ENCODE measurements at regions not wholly inside any gene's neighbourhood (a gene's known extent, or its start where the extent isn't known, plus 50 kb on each side); places are given as distances from the start of the nearest gene placed in this dataset.

DNA sequence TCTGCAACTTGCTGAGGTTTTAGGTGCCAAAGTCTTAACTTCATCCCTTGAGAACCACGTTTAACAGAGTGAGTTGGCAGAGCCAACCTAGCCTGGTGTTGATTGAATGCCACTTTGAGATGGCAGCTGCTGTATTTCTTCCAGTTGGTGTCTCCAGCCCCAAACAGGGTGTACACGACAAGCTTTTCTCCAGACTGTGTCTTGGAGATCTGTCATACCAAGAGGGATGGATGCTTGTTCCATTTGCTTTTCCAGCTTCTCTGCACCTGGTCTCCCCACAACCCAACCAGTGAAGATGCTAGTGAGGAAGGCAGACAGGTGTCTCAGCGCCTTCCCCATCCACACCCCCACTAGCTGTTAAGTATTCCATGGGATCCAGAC, 141.1 kb upstream of the HS3ST2 start:
- Histone ChIP-seq H3K36me3 (ENCODE audit: control insufficient read depth, insufficient read depth, low read length) (no peaks in the 10 kb centered on the region), H3K4me3 (ENCODE audit: low read depth, low read length) (no peak overlapping the region), H3K27me3 (ENCODE audit: control insufficient read depth, insufficient read depth, low read length) (no peaks in the 10 kb centered on the region)

DNA sequence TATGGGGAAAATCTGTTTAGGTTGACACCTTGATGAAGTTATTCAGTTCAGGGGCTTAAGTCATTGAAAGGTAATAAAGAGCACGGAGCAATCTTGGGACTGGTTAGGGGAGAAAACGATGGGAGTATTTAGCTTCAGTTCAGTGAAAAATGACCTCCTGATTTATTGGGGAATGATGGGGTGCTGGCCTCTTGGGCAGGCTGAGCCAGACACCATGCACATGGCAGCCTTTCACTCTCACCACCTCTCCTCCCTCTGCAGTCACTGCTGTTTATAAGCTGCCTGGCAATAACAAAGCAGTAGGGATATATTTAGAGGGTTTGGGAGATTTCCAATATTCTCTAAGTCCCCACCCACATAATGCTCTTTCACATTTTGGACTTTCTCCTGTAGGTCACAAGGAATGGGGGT, 140.5 kb upstream of the HS3ST2 start:
- Histone ChIP-seq H3K36me3 (ENCODE audit: control insufficient read depth, insufficient read depth, low read length) (no peaks in the 10 kb centered on the region), H3K9ac (ENCODE audit: low read depth, low read length) (no peak overlapping the region), H3K27me3 (ENCODE audit: control insufficient read depth, insufficient read depth, low read length) (no peaks in the 10 kb centered on the region), H3K4me1 (ENCODE audit: control insufficient read depth, insufficient read depth, low read length) (peaks cover 7% of the 10 kb centered on the region), H3K9me3 (ENCODE audit: control insufficient read depth, insufficient read depth, low read length) (no peaks in the 10 kb centered on the region), H3K4me3 (ENCODE audit: low read depth, low read length) (no peak overlapping the region)

More for the DNA sequence above, 141.1 kb upstream of the HS3ST2 start:
- Histone ChIP-seq H3K9me3 (ENCODE audit: control insufficient read depth, insufficient read depth, low read length) (no peaks in the 10 kb centered on the region), H3K9ac (ENCODE audit: low read depth, low read length) (no peak overlapping the region), H3K4me1 (ENCODE audit: control insufficient read depth, insufficient read depth, low read length) (peaks cover 7% of the 10 kb centered on the region)

DNA sequence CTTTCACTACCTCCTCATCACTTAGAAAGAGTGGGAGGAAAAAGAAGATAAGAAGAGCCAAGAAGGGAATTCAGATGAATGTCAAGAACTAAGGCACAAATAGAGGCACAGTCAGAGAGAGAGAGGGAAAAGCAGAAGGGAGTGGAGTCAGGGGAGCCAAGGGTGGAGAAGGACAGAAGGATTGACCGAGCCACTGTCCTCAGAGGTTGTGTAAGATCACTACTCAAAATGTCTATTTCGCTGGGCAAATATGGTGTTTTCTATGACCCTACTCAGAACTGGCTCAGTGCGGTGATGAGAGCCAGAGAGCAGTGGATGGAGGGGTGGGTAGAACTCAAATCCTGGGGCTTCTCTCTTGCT, 139.2 kb upstream of the HS3ST2 start:
- Histone ChIP-seq H3K27me3 (ENCODE audit: control insufficient read depth, insufficient read depth, low read length) (no peaks in the 10 kb centered on the region), H3K9me3 (ENCODE audit: control insufficient read depth, insufficient read depth, low read length) (no peaks in the 10 kb centered on the region), H3K4me3 (ENCODE audit: low read depth, low read length) (no peak overlapping the region)

DNA sequence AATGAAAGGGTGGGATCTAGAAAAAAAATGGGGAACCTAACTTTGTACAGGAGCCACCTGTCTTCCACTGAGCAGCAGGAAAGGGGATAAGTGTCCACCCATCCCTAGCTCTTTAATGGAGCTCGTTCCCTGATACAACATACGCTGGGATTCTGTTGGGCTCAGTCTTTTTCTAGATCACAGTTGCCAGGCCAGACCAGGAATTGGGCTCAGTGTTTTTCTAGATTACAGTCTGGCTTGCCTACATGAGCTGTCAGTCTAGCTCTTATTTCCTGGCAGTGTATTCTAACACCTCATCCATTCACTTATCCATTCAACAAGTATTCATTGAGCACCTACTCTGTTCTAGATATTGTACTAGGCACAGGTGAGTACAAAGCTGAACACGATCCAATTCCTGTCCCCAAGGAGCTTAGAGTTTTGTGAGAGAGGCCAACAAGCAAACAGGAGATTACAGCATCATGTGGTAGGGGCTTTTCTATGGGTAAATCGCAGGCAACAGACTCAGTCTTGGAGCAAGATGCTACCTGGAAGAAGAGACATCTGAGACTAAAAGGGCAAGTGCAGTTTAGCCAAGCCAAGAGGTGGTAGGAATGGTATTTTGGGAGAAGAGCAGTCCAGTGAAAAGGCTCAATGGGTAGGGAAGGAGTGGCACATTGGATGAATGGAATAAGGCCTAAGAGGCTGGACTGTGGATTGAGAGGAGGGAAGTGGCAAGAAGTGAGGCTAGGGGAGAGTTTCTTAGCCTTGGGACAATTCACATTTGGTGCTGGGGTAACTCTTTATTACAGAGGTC, 138.0 kb upstream of the HS3ST2 start:
- Histone ChIP-seq H3K4me3 (ENCODE audit: low read depth, low read length) (no peak overlapping the region), H3K4me1 (ENCODE audit: control insufficient read depth, insufficient read depth, low read length) (peaks cover 8% of the 10 kb centered on the region), H3K27me3 (ENCODE audit: control insufficient read depth, insufficient read depth, low read length) (no peaks in the 10 kb centered on the region), H3K9me3 (ENCODE audit: control insufficient read depth, insufficient read depth, low read length) (no peaks in the 10 kb centered on the region), H3K9ac (ENCODE audit: low read depth, low read length) (no peak overlapping the region), H3K36me3 (ENCODE audit: control insufficient read depth, insufficient read depth, low read length) (no peaks in the 10 kb centered on the region)

More for the DNA sequence above, 139.2 kb upstream of the HS3ST2 start:
- Histone ChIP-seq H3K9ac (ENCODE audit: low read depth, low read length) (no peak overlapping the region), H3K36me3 (ENCODE audit: control insufficient read depth, insufficient read depth, low read length) (no peaks in the 10 kb centered on the region), H3K4me1 (ENCODE audit: control insufficient read depth, insufficient read depth, low read length) (peaks cover 7% of the 10 kb centered on the region)

DNA sequence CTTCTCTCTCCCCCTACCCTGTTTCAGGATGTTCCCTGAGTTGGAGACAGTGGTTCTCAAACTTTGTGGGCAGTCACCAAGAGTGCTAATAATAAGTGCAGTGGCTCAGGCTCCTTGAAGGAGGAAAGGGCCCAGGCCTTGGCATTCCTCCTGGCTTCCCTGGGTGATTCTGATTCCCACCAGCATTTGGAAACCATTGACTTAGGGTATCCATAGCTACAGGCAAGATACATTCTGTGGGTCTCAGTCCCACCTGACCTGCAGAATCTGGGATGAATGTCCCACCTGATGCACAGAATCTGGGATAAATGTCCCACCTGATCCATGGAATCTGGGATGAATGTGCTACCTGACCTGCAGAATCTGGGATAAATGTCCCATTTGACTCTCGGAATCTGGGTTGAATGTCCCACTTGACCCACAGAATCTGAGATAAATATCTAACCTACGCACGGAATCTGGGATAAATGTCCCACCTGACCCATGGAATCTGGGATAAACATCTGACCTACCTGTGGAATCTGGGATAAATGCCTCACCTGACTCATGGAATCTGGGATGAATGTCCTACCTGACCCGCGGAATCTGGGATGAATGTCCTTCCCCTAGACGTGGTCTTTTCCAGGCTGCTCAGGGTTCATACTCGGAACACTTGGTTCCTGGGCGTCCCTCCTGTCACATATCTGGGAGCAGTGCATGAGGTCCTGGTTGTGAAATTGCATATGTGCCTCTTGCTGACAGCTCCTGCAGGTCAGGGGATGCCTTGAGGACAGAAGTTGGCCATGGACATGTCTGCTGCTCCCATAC, 136.7 kb upstream of the HS3ST2 start:
- no peaks in the 10 kb centered on the region for H3K36me3 ChIP-seq (ENCODE audit: control insufficient read depth, insufficient read depth, low read length)
- H3K27me3 ChIP-seq (ENCODE audit: control insufficient read depth, insufficient read depth, low read length) = no peaks in the 10 kb centered on the region
- no peak overlapping the region for H3K9ac ChIP-seq (ENCODE audit: low read depth, low read length)
- H3K4me1 ChIP-seq (ENCODE audit: control insufficient read depth, insufficient read depth, low read length) = peaks cover 4% of the 10 kb centered on the region
- no peak overlapping the region for H3K4me3 ChIP-seq (ENCODE audit: low read depth, low read length)
- no peaks in the 10 kb centered on the region for H3K9me3 ChIP-seq (ENCODE audit: control insufficient read depth, insufficient read depth, low read length)

DNA sequence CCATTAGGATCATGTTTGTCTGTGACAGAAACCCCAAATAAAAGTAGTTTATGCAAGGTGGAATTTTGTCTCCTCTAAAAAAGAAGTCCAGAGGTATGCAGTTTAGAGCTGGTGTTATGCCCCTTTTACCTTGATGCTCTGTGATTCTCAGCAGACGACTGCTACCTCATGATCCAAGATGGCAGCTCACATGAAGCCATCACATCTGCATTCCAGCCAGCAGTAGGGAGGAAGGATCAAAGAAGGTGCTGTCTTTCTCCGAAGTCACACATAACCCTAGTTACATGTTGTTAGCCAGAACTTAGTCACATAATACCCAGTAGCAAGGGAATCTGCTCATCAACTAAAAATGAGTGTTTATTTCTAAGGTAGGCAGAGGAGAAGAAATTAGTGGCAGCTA, 135.7 kb upstream of the HS3ST2 start:
- H3K36me3 ChIP-seq (ENCODE audit: control insufficient read depth, insufficient read depth, low read length) = no peaks in the 10 kb centered on the region
- H3K4me3 ChIP-seq (ENCODE audit: low read depth, low read length) = no peak overlapping the region
- peaks cover 4% of the 10 kb centered on the region for H3K4me1 ChIP-seq (ENCODE audit: control insufficient read depth, insufficient read depth, low read length)

DNA sequence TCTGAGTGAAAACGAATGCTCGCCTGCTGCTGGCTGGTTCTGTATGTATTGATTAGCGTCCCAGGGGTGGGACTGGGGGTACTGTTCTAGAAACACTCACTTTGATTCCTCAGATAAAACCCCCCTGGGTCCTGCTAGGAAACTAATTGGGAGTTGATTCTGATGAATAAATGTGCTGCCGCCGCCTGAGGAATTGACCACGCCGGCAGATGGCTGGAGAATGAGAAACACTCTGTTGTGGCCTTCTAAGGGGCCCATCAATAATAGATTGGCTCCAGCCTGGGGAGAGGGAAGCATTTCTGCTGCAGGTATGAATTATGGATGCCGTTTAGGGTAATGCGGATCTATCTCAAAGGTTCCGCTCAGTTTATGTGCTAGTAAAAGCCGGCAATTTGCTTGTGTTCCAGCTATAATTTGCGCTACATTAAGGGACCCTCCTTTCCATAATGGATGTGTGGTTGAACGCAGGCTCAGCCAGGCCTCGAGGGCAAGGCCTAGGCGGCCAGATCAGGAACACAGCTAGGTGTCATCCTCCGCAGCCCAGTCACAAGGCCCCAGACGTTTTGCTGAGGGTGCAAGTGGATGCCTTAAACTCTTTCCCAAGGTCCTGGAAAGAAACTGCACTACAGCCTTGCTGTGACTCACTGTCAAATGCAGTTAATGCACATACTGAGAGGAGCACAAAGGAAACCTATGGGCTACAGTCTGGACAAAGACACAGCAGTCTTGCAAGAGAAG, 132.2 kb upstream of the HS3ST2 start:
- no peak overlapping the region for H3K4me3 ChIP-seq (ENCODE audit: low read depth, low read length)
- no peaks in the 10 kb centered on the region for H3K9me3 ChIP-seq (ENCODE audit: control insufficient read depth, insufficient read depth, low read length)
- H3K27me3 ChIP-seq (ENCODE audit: control insufficient read depth, insufficient read depth, low read length) = no peaks in the 10 kb centered on the region
- peaks cover 4% of the 10 kb centered on the region for H3K4me1 ChIP-seq (ENCODE audit: control insufficient read depth, insufficient read depth, low read length)
- H3K9ac ChIP-seq (ENCODE audit: low read depth, low read length) = no peak overlapping the region
- H3K36me3 ChIP-seq (ENCODE audit: control insufficient read depth, insufficient read depth, low read length) = no peaks in the 10 kb centered on the region

More for the DNA sequence above, 135.7 kb upstream of the HS3ST2 start:
- H3K27me3 ChIP-seq (ENCODE audit: control insufficient read depth, insufficient read depth, low read length) = no peaks in the 10 kb centered on the region
- H3K9me3 ChIP-seq (ENCODE audit: control insufficient read depth, insufficient read depth, low read length) = no peaks in the 10 kb centered on the region
- no peak overlapping the region for H3K9ac ChIP-seq (ENCODE audit: low read depth, low read length)

DNA sequence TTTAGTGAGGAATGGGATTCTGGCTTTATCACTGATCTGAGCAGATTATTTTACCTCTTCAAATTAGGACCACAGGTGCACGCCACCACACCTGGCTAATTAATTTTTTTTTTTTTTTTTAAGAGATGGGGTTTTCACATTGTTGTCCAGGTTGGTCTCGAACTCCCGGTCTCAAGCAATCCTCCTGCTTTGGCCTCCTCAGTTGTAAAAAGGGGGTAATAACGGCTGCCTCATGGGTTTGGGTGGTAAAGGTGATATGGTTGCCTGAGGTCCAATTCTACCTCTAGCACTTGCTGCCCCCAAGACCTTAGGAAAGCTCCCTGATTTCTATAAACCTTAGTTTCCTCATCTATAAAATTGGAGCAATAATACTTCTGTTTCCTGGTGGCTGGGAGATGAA, 130.7 kb upstream of the HS3ST2 start:
- no peak overlapping the region for H3K9ac ChIP-seq (ENCODE audit: low read depth, low read length)
- H3K9me3 ChIP-seq (ENCODE audit: control insufficient read depth, insufficient read depth, low read length) = peaks cover 3% of the 10 kb centered on the region
- H3K27me3 ChIP-seq (ENCODE audit: control insufficient read depth, insufficient read depth, low read length) = no peaks in the 10 kb centered on the region
- H3K4me1 ChIP-seq (ENCODE audit: control insufficient read depth, insufficient read depth, low read length) = peaks cover 4% of the 10 kb centered on the region
- H3K4me3 ChIP-seq (ENCODE audit: low read depth, low read length) = no peak overlapping the region
- H3K36me3 ChIP-seq (ENCODE audit: control insufficient read depth, insufficient read depth, low read length) = no peaks in the 10 kb centered on the region

DNA sequence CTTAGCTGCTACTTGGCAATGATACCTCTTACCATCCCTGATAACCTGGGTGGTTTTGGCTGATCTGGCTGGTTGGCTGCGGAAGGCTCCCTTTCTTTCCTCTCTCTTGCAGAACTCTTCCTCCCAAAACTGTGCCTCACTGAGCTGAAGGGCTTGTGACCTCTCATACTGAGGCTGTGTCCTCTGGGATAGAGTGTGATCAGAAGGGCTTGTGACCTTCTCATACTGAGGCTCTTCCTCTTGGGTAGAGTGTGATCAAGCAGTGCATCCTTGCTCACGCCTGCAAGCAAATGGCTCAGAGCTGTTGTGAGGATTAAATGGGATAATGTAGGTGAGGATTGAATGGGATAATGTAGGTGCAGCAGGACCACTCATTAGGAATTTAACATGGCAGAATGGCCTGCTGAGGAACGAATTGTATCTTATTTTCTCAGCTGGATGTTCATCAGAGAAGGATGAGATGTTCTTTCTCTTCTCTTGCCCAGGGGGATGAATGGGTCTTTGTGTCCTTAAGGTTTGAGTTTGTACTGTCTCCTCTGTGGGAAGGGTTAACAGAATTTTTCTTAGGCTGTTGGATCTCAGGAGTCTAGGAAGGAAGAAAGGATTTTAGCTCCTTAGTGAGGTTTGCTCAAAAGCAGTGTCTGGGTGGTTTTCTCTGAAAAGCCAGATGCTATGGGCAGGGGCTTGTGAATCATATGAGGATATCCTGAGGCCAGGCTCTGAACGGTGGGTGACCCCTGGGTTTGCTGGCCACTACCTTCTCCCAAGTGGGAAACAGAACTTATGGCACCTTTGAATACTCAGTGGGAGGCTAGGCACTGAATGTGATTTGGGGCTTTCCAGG, 130.0 kb upstream of the HS3ST2 start:
- Histone ChIP-seq H3K36me3 (ENCODE audit: control insufficient read depth, insufficient read depth, low read length) (no peaks in the 10 kb centered on the region), H3K9ac (ENCODE audit: low read depth, low read length) (no peak overlapping the region), H3K9me3 (ENCODE audit: control insufficient read depth, insufficient read depth, low read length) (peaks cover 3% of the 10 kb centered on the region), H3K4me1 (ENCODE audit: control insufficient read depth, insufficient read depth, low read length) (peaks cover 4% of the 10 kb centered on the region), H3K27me3 (ENCODE audit: control insufficient read depth, insufficient read depth, low read length) (no peaks in the 10 kb centered on the region), H3K4me3 (ENCODE audit: low read depth, low read length) (no peak overlapping the region)

DNA sequence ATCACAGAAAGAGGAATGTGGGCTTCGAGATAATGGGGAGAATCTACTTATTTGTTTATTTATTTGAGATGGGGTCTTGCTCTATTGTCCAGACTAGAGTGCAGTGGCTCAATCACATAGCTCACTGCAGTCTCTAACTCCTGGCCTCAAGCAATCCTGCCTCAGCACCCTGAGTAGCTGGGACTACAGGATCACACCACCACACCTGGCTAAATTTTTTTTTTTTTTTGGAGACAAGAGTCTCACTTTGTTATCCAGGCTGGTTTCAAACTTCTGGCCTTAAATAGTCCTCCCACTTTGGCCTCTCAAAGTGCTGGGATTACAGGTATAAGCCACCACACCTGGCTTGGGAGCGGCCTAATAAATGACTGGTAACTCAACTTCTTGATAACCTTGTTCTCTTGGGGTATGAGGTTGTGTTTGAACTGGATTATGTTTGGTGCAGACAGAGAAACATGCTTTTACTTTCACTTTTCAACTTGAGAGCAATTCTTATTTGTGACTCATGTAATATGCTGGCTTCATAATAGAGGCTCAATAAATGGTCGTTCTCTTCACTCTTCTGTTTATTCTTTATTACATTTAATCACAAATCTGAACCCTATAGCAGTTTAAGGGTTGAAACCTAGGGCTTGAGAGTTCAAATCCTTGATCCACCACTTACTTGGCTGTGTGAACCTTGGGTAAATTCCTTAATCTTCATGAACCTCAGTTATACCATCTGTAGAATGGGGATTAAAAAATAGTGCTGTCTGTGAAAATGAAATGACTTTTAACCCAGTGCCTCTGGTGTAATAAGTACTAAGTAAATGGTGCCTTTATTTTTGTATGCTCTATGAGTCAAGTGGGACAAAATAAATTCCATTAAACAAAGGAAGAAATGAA, 129.1 kb upstream of the HS3ST2 start:
- H3K36me3 ChIP-seq (ENCODE audit: control insufficient read depth, insufficient read depth, low read length) = no peaks in the 10 kb centered on the region
- no peak overlapping the region for H3K9ac ChIP-seq (ENCODE audit: low read depth, low read length)
- peaks cover 3% of the 10 kb centered on the region for H3K9me3 ChIP-seq (ENCODE audit: control insufficient read depth, insufficient read depth, low read length)
- no peak overlapping the region for H3K4me3 ChIP-seq (ENCODE audit: low read depth, low read length)
- H3K27me3 ChIP-seq (ENCODE audit: control insufficient read depth, insufficient read depth, low read length) = no peaks in the 10 kb centered on the region
- H3K4me1 ChIP-seq (ENCODE audit: control insufficient read depth, insufficient read depth, low read length) = peaks cover 4% of the 10 kb centered on the region
